CD14-positive monocyte (primary cell): ENCODE measurements at regions not wholly inside any gene's neighbourhood (a gene's known extent, or its start where the extent isn't known, plus 50 kb on each side); places are given as distances from the start of the nearest gene placed in this dataset.

Experiments used
- DNase-seq, 3 donors: peaks; one replicate each; pipeline ENCODE4 v3.0.0-alpha.2; 2011 to 2022
- H2AFZ ChIP-seq: 2 replicates; pipeline ENCODE4 v1.6.0; 2012; ENCODE audit warnings: mild to moderate bottlenecking, low read depth, low read length, inconsistent platforms; ENCODE audit not compliant: insufficient read depth, poor library complexity, severe bottlenecking
- H3K27ac ChIP-seq, 2 donors: 1 replicate in 1 of 2; 2 replicates in 1 of 2; pipeline ENCODE4 v1.5.1; 2012 to 2013; ENCODE audit warnings: low read length in 2 of 2, control low read depth in 1 of 2, inconsistent platforms in 1 of 2, low read depth in 1 of 2, mild to moderate bottlenecking in 1 of 2
- H3K27me3 ChIP-seq, 2 donors: one replicate each; pipeline versions ENCODE4 v1.6.0 to v1.6.1; 2011 to 2013; ENCODE audit warnings: low read length in 2 of 2; ENCODE audit not compliant: control insufficient read depth in 2 of 2, insufficient read depth in 2 of 2
- H3K36me3 ChIP-seq, 2 donors: replicated peaks in 1 of 2; 1 replicate in 1 of 2; 2 replicates in 1 of 2; pipeline versions ENCODE4 v1.5.1 to v1.6.1; 2012 to 2013; ENCODE audit warnings: low read length in 2 of 2, control low read depth in 1 of 2, inconsistent platforms in 1 of 2, mild to moderate bottlenecking in 1 of 2; ENCODE audit not compliant: insufficient read depth in 2 of 2, control insufficient read depth in 1 of 2
- H3K4me1 ChIP-seq, 2 donors: 1 replicate in 1 of 2; 2 replicates in 1 of 2; pipeline versions ENCODE4 v1.5.1 to v1.6.1; 2012 to 2013; ENCODE audit warnings: low read length in 2 of 2, control low read depth in 1 of 2, inconsistent platforms in 1 of 2, mild to moderate bottlenecking in 1 of 2, moderate library complexity in 1 of 2; ENCODE audit not compliant: insufficient read depth in 2 of 2, control insufficient read depth in 1 of 2
- H3K4me2 ChIP-seq: replicated peaks from 2 replicates; pipeline ENCODE3; 2012; ENCODE audit warnings: low read length, moderate library complexity, mild to moderate bottlenecking; ENCODE audit not compliant: poor library complexity, severe bottlenecking; ENCODE audit errors: extremely low read depth
- H3K4me3 ChIP-seq, 3 experiments: fragments of 200-600 bp in 1 of 3; sonication (generic) in 1 of 3; replicated peaks in 1 of 3; 1 replicate in 2 of 3; 2 replicates in 1 of 3; pipeline ENCODE4 v1.5.1; 2011 to 2013; ENCODE audit warnings: low read length in 3 of 3, mild to moderate bottlenecking in 3 of 3, control low read depth in 2 of 3, low read depth in 2 of 3, inconsistent platforms in 1 of 3, moderate library complexity in 1 of 3
- H3K79me2 ChIP-seq: 2 replicates; pipeline ENCODE4 v1.6.0; 2012; ENCODE audit warnings: mild to moderate bottlenecking, control low read depth, inconsistent platforms, low read length, moderate library complexity; ENCODE audit not compliant: insufficient read depth
- H3K9ac ChIP-seq: 2 replicates; pipeline ENCODE4 v1.6.0; 2017; ENCODE audit warnings: low read length, mild to moderate bottlenecking; ENCODE audit not compliant: insufficient read depth, poor library complexity, severe bottlenecking
- H3K9me3 ChIP-seq, 2 donors: replicated peaks in 1 of 2; 1 replicate in 1 of 2; 2 replicates in 1 of 2; pipeline versions ENCODE4 v1.5.1 to v1.6.1; 2012 to 2013; ENCODE audit warnings: low read length in 2 of 2, control low read depth in 1 of 2; ENCODE audit not compliant: control insufficient read depth in 1 of 2, insufficient read depth in 1 of 2
- H4K20me1 ChIP-seq: 2 replicates; pipeline ENCODE4 v1.6.0; 2012; ENCODE audit warnings: mild to moderate bottlenecking, low read length, control low read depth, moderate library complexity; ENCODE audit not compliant: insufficient read depth
- H3K27ac Mint-ChIP-seq, 7 donors: one replicate each; pipeline ENCODE4 v1.8.0; 2020; ENCODE audit warnings: mild to moderate bottlenecking in 7 of 7, mixed read lengths in 7 of 7, moderate library complexity in 6 of 7, inconsistent platforms in 2 of 7
- H3K27me3 Mint-ChIP-seq, 3 donors: one replicate each; pipeline ENCODE4 v1.8.0; 2021 to 2022; ENCODE audit warnings: low read depth in 3 of 3, mild to moderate bottlenecking in 3 of 3, mixed read lengths in 3 of 3, moderate library complexity in 3 of 3, inconsistent platforms in 1 of 3
- H3K36me3 Mint-ChIP-seq, 2 donors: one replicate each; pipeline ENCODE4 v1.8.0; 2020; ENCODE audit warnings: mixed read lengths in 2 of 2, inconsistent platforms in 1 of 2, mild to moderate bottlenecking in 1 of 2
- H3K4me1 Mint-ChIP-seq: one replicate; pipeline ENCODE4 v1.8.0; 2020; ENCODE audit warnings: mild to moderate bottlenecking, mixed read lengths
- H3K4me3 Mint-ChIP-seq, 2 donors: one replicate each; pipeline ENCODE4 v1.8.0; 2020; ENCODE audit warnings: mild to moderate bottlenecking in 2 of 2, mixed read lengths in 2 of 2, moderate library complexity in 1 of 2
- H3K9me3 Mint-ChIP-seq, 7 donors: one replicate each; pipeline ENCODE4 v1.8.0; 2020 to 2022; ENCODE audit warnings: mixed read lengths in 7 of 7, mild to moderate bottlenecking in 6 of 7, moderate library complexity in 6 of 7, inconsistent platforms in 2 of 7
- WGBS: methylation state at CpG from one replicate; pipeline ENCODE4 v1.1.5; 2013; ENCODE audit warnings: missing lambda C conversion rate; ENCODE audit not compliant: insufficient coverage; 5-methylcytosine and 5-hydroxymethylcytosine counted together
- intact Hi-C, 2 donors: fragments of 100-400 bp; cut with micrococcal nuclease; formaldehyde crosslinking; loops; one replicate each; pipeline versions ENCODE4 v1.15.0 to v1.15.1; 2023
- TF ChIP-seq, protein P1 (sequence below): fragments of 200-600 bp; IDR thresholded peaks from one replicate; pipeline ENCODE4 v1.8.0; 2022; ENCODE audit warnings: antibody characterized with exemption, mild to moderate bottlenecking

DNA sequence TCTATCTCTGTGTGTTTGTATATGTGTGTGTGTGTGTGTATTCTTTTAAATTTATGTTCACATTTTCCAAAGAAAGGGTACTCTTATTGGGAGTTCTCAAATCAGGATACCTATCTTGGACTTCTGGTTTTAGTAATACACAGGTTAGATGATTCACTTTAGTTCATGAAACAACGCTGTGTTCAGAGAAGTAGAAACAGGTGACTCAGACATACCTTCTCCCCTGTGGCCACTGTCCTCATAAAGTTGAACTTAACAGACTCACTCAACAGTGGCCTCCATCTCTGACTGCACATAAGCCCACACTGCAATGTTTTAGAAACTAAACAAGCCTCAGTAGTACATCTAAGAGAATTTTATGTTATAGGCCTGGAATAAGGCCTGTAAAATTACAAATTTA is 566.6 kb upstream of the VRK2 start:
- no peak overlapping the region for H3K4me3 ChIP-seq
- no peaks in the 10 kb centered on the region for H3K36me3 Mint-ChIP-seq
- intact Hi-C loops, result no loop called here
- H3K9me3 Mint-ChIP-seq, result peaks cover 0 to 3% (median 2%) of the 10 kb centered on the region in 7 donors
- no peaks in the 10 kb centered on the region for H3K4me1 ChIP-seq
- WGBS, result no CpG with 5 or more reads among the region's 1 CpG
- H3K27ac ChIP-seq, result no peak overlapping the region
- no peaks in the 10 kb centered on the region for H3K79me2 ChIP-seq
- H2AFZ ChIP-seq, result no peak overlapping the region
- H3K4me3 Mint-ChIP-seq, result no peak overlapping the region
- no peaks in the 10 kb centered on the region for H4K20me1 ChIP-seq
- no peak overlapping the region for H3K27ac Mint-ChIP-seq
- TF ChIP-seq, protein P1, sequence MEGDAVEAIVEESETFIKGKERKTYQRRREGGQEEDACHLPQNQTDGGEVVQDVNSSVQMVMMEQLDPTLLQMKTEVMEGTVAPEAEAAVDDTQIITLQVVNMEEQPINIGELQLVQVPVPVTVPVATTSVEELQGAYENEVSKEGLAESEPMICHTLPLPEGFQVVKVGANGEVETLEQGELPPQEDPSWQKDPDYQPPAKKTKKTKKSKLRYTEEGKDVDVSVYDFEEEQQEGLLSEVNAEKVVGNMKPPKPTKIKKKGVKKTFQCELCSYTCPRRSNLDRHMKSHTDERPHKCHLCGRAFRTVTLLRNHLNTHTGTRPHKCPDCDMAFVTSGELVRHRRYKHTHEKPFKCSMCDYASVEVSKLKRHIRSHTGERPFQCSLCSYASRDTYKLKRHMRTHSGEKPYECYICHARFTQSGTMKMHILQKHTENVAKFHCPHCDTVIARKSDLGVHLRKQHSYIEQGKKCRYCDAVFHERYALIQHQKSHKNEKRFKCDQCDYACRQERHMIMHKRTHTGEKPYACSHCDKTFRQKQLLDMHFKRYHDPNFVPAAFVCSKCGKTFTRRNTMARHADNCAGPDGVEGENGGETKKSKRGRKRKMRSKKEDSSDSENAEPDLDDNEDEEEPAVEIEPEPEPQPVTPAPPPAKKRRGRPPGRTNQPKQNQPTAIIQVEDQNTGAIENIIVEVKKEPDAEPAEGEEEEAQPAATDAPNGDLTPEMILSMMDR, result no peak
- no peaks in the 10 kb centered on the region for H3K4me1 Mint-ChIP-seq
- H3K9ac ChIP-seq, result no peak overlapping the region
- no peaks in the 10 kb centered on the region for H3K9me3 ChIP-seq
- H3K4me2 ChIP-seq, result no peak overlapping the region
- H3K36me3 ChIP-seq, result no peaks in the 10 kb centered on the region
- H3K27me3 Mint-ChIP-seq, result peaks cover 2 to 4% (median 2%) of the 10 kb centered on the region in 3 donors
- DNase-seq, result no peak
- H3K27me3 ChIP-seq, result no peaks in the 10 kb centered on the region

- H3K9ac ChIP-seq, result no peak overlapping the region
- H4K20me1 ChIP-seq, result no peaks in the 10 kb centered on the region
- Mint-ChIP-seq H3K27ac (no peak overlapping the region), H3K27me3 (no peaks in the 10 kb centered on the region), H3K4me1 (peaks cover 12% of the 10 kb centered on the region), H3K4me3 (no peak overlapping the region), H3K36me3 (peaks cover 0 to 2% of the 10 kb centered on the region in 2 donors), H3K9me3 (peaks cover 2 to 8% (median 6%) of the 10 kb centered on the region in 7 donors)
- H3K4me1 ChIP-seq, result peaks cover 0 to 8% of the 10 kb centered on the region in 2 donors
- no peaks in the 10 kb centered on the region for H3K27me3 ChIP-seq
- H3K27ac ChIP-seq, result no peak overlapping the region
- TF ChIP-seq, protein P1, result no peak
- intact Hi-C loops, result no loop called here
- H3K9me3 ChIP-seq, result no peaks in the 10 kb centered on the region
- no peak for DNase-seq
- no peaks in the 10 kb centered on the region for H3K36me3 ChIP-seq
- H3K79me2 ChIP-seq, result no peaks in the 10 kb centered on the region
- no peak overlapping the region for H3K4me3 ChIP-seq
- no peak overlapping the region for H3K4me2 ChIP-seq
- H2AFZ ChIP-seq, result no peak overlapping the region
These were observed 558.5 kb upstream of the VRK2 start for GRCh38 chr2:57488061-57488460.
